Endothelial cell (in vitro differentiated cells): ENCODE measurements at regions not wholly inside any gene's neighbourhood (a gene's known extent, or its start where the extent isn't known, plus 50 kb on each side); places are given as distances from the start of the nearest gene placed in this dataset.

ENCODE experiments used
- DNase-seq: peaks from one replicate; pipeline ENCODE4 v3.0.0; 2021; ENCODE audit warnings: low spot score
- H3K27ac Mint-ChIP-seq: one replicate; pipeline ENCODE4 v1.8.0; 2021; ENCODE audit warnings: mixed read lengths, inconsistent platforms; ENCODE audit not compliant: unreplicated experiment
- H3K27me3 Mint-ChIP-seq: one replicate; pipeline ENCODE4 v1.8.0; 2021; ENCODE audit warnings: mild to moderate bottlenecking, moderate library complexity, mixed read lengths, inconsistent platforms; ENCODE audit not compliant: unreplicated experiment
- H3K36me3 Mint-ChIP-seq: one replicate; pipeline ENCODE4 v1.8.0; 2021; ENCODE audit warnings: mild to moderate bottlenecking, low read depth, mixed read lengths, inconsistent platforms; ENCODE audit not compliant: unreplicated experiment
- H3K4me1 Mint-ChIP-seq: one replicate; pipeline ENCODE4 v1.8.0; 2021; ENCODE audit warnings: mild to moderate bottlenecking, mixed read lengths, inconsistent platforms; ENCODE audit not compliant: unreplicated experiment
- H3K4me3 Mint-ChIP-seq: one replicate; pipeline ENCODE4 v1.8.0; 2021; ENCODE audit warnings: mild to moderate bottlenecking, mixed read lengths, inconsistent platforms; ENCODE audit not compliant: unreplicated experiment
- H3K9me3 Mint-ChIP-seq: one replicate; pipeline ENCODE4 v1.8.0; 2021; ENCODE audit warnings: mixed read lengths, inconsistent platforms; ENCODE audit not compliant: unreplicated experiment
- TF ChIP-seq, protein P1 (sequence below): fragments of 200-600 bp; sonication (generic); IDR thresholded peaks from one replicate; pipeline ENCODE4 v1.5.0; 2021; ENCODE audit warnings: antibody characterized with exemption; ENCODE audit not compliant: unreplicated experiment

DNA sequence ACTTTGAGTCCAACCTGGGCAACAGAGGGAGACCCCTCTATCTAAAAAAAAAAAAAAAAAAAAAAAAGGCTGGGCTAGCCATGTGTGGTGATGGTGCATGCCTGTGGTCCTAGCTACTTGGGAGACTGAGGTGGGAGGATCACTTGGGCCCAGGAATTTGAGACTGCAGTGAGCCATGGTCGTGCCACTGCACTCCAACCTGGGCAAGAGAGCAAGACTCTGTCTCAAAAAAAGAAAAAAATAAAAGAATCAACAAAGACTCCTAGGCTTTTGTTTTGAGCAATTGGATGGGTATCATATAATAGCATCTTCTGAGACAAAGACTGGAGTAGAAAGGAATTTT is 481.7 kb upstream of the PAPPA start:
- Mint-ChIP-seq H3K27me3 (no peaks in the 10 kb centered on the region), H3K9me3 (no peaks in the 10 kb centered on the region), H3K4me3 (no peak overlapping the region), H3K36me3 (no peaks in the 10 kb centered on the region), H3K4me1 (no peaks in the 10 kb centered on the region), H3K27ac (no peak overlapping the region)
- TF ChIP-seq, protein P1, sequence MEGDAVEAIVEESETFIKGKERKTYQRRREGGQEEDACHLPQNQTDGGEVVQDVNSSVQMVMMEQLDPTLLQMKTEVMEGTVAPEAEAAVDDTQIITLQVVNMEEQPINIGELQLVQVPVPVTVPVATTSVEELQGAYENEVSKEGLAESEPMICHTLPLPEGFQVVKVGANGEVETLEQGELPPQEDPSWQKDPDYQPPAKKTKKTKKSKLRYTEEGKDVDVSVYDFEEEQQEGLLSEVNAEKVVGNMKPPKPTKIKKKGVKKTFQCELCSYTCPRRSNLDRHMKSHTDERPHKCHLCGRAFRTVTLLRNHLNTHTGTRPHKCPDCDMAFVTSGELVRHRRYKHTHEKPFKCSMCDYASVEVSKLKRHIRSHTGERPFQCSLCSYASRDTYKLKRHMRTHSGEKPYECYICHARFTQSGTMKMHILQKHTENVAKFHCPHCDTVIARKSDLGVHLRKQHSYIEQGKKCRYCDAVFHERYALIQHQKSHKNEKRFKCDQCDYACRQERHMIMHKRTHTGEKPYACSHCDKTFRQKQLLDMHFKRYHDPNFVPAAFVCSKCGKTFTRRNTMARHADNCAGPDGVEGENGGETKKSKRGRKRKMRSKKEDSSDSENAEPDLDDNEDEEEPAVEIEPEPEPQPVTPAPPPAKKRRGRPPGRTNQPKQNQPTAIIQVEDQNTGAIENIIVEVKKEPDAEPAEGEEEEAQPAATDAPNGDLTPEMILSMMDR, result no peak
- DNase-seq, result no peak

DNA sequence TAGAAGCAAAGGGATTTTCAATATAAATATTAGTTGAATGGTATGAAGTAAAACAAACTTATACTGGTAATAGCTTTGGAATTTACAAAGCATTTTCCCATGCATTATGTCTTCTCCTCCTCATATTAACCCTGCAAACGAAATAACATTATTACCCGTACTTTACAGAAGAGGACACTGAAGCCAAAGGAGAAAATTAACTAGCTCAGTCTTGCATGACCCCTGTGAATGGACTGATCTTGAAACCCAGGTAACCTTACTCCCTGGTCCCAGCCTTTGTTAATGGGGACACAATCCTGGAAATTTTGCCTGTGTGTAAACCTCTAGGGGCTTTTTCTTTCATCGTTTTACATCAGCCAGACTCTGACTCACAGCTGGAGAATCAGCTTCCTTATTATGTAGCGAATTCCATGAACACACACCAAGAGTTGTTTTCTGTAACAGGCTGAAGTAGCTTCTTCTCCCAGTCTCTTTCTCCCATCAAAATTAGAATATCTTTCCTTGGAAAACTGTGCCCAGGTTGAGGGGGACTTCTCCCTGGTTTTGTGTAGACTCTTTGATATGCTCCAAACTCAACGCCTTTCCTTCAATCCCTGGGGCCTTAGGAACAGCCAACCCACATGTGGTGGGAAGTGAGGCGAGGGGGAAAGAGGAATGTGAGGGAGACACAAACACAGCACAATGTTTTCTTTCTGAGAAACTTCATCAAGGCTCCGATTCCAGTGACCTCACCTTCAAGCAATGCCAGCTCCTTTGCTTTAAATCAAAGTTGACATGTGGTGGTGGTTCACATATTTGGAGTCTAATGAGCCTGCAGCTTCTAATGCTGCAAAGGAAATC is 480.9 kb upstream of the PAPPA start:
- Mint-ChIP-seq H3K27ac (no peak overlapping the region), H3K4me3 (no peak overlapping the region), H3K4me1 (no peaks in the 10 kb centered on the region), H3K27me3 (no peaks in the 10 kb centered on the region), H3K36me3 (no peaks in the 10 kb centered on the region), H3K9me3 (no peaks in the 10 kb centered on the region)
- TF ChIP-seq, protein P1, result no peak
- DNase-seq, result no peak

DNA sequence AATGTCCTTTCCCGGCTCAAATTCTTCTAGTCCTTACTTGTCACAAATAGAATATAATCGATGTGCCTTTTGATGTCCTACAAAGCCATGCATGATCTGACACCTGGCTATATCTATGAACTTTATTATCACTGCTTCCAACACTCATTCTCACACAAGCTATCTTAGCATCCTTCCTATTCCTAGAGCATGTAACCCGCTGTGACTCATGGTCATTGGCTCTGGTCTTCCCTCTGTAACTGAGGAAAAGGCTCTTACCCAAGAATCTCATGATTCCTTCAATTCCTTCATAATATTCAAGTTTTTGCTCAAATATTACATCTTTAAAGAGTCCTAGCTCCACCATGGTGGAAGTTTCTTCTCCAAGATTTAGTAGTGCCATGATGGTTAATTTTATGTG is 480.0 kb upstream of the PAPPA start:
- TF ChIP-seq, protein P1, result no peak
- no peak for DNase-seq
- H3K27me3 Mint-ChIP-seq, result no peaks in the 10 kb centered on the region
- H3K36me3 Mint-ChIP-seq, result no peaks in the 10 kb centered on the region
- H3K9me3 Mint-ChIP-seq, result no peaks in the 10 kb centered on the region
- no peak overlapping the region for H3K27ac Mint-ChIP-seq
- H3K4me1 Mint-ChIP-seq, result no peaks in the 10 kb centered on the region
- H3K4me3 Mint-ChIP-seq, result no peak overlapping the region

DNA sequence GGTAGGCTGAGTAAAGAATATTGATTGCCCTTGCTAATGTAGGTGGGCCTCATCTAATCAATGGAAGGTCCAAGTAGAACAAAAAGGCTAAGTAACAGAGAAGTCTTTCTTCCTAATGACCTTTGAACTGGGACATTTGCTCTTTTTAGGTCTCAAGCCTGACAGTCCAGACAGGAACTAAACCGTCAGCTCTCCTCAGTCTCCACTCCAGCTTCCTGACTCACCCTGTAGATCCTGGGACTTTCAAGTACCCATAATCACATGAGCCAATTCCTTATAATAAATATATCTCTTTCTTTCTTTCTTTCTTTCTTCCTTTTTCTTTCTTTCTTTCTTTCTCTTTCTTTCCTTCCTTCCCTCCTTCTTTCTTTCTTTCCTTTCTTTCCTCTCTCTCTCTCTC is 479.5 kb upstream of the PAPPA start:
- TF ChIP-seq, protein P1, result no peak
- no peak overlapping the region for H3K4me3 Mint-ChIP-seq
- no peak overlapping the region for H3K27ac Mint-ChIP-seq
- H3K27me3 Mint-ChIP-seq, result no peaks in the 10 kb centered on the region
- DNase-seq, result no peak
- no peaks in the 10 kb centered on the region for H3K4me1 Mint-ChIP-seq
- H3K9me3 Mint-ChIP-seq, result no peaks in the 10 kb centered on the region
- no peaks in the 10 kb centered on the region for H3K36me3 Mint-ChIP-seq

- Mint-ChIP-seq H3K36me3 (no peaks in the 10 kb centered on the region), H3K27ac (no peak overlapping the region), H3K4me3 (no peak overlapping the region), H3K4me1 (no peaks in the 10 kb centered on the region), H3K9me3 (no peaks in the 10 kb centered on the region), H3K27me3 (no peaks in the 10 kb centered on the region)
- DNase-seq, result no peak
- TF ChIP-seq, protein P1, result no peak
Observed at GRCh38 chr9:115675834-115676233, 477.8 kb upstream of the PAPPA start.
